SK-N-SH (cell line): ENCODE measurements at regions not wholly inside any gene's neighbourhood (a gene's known extent, or its start where the extent isn't known, plus 50 kb on each side); places are given as distances from the start of the nearest gene placed in this dataset.
"Not testable (repeated sequence)": the region's sequence is repeated elsewhere in the genome, so short reads cannot be mapped to it uniquely, and the experiment has no call there.

Experiments
- CTCF ChIA-PET: fragments of 300-600, 350-600 bp; formaldehyde crosslinking; extraction: SDS; loops from one replicate; lab custom pipeline; 2021; lab: Yijun Ruan, JAX
- POLR2A ChIA-PET: fragments of 350-600 bp; sonication (Branson Sonifier 250); formaldehyde crosslinking; extraction: SDS; loops from one replicate; lab custom pipeline; 2020; ENCODE audit warnings: antibody characterized with exemption, inconsistent platforms; lab: Yijun Ruan, JAX
- DNase-seq: peaks from one replicate; pipeline ENCODE4 v3.0.0; 2012
- H2AFZ ChIP-seq: fragments of 200-600 bp; sonication (generic); 2 replicates; pipeline ENCODE4 v1.8.1; 2016; ENCODE audit warnings: antibody characterized with exemption, mild to moderate bottlenecking, low read depth
- H3F3A ChIP-seq: fragments of 200-600 bp; sonication (generic); replicated peaks from 2 replicates; pipeline ENCODE3; 2016; ENCODE audit warnings: antibody characterized with exemption, mild to moderate bottlenecking; ENCODE audit not compliant: insufficient read depth
- H3K27ac ChIP-seq, 2 experiments: fragments of 200-500 bp in 1 of 2; fragments of 200-600 bp in 1 of 2; sonication (Bioruptor generic) in 1 of 2; sonication (generic), shearing (Covaris generic) in 1 of 2; 2 replicates each; pipeline versions ENCODE4 v1.5.1 to v1.6.1; 2014 to 2016; ENCODE audit warnings: low read depth in 2 of 2, inconsistent platforms in 1 of 2, low read length in 1 of 2, mild to moderate bottlenecking in 1 of 2, mixed read lengths in 1 of 2
- H3K27me3 ChIP-seq: fragments of 200-600 bp; sonication (generic), shearing (Covaris generic); 2 replicates; pipeline ENCODE4 v1.6.1; 2016; ENCODE audit warnings: mixed run types; ENCODE audit not compliant: insufficient read depth
- H3K36me3 ChIP-seq, 2 experiments: fragments of 200-500 bp in 1 of 2; fragments of 200-600 bp in 1 of 2; sonication (Bioruptor generic) in 1 of 2; sonication (generic) in 1 of 2; replicated peaks in 1 of 2; 2 replicates each; pipeline versions ENCODE3 to v1.5.1; 2014 to 2016; ENCODE audit warnings: low read length in 1 of 2, mild to moderate bottlenecking in 1 of 2; ENCODE audit not compliant: insufficient read depth in 2 of 2, control insufficient read depth in 1 of 2
- H3K4me1 ChIP-seq, 2 experiments: fragments of 200-500 bp in 1 of 2; fragments of 200-600 bp in 1 of 2; sonication (Bioruptor generic) in 1 of 2; sonication (generic), shearing (Covaris generic) in 1 of 2; 2 replicates each; pipeline versions ENCODE4 v1.5.1 to v1.6.1; 2014 to 2016; ENCODE audit warnings: low read depth in 1 of 2, low read length in 1 of 2, mixed run types in 1 of 2; ENCODE audit not compliant: insufficient read depth in 2 of 2, control insufficient read depth in 1 of 2
- H3K4me2 ChIP-seq: fragments of 200-600 bp; sonication (generic), shearing (Covaris generic); 2 replicates; pipeline ENCODE4 v1.6.1; 2017; ENCODE audit warnings: mixed run types
- H3K4me3 ChIP-seq, 2 experiments: fragments of 200-500 bp in 1 of 2; fragments of 200-600 bp in 1 of 2; sonication (Bioruptor generic) in 1 of 2; sonication (generic), shearing (Covaris generic) in 1 of 2; 2 replicates each; pipeline versions ENCODE4 v1.5.1 to v1.8.1; 2014 to 2016; ENCODE audit warnings: low read depth in 2 of 2, inconsistent platforms in 1 of 2, low read length in 1 of 2, mild to moderate bottlenecking in 1 of 2, mixed read lengths in 1 of 2, moderate library complexity in 1 of 2
- H3K79me2 ChIP-seq: fragments of 200-600 bp; sonication (generic); 2 replicates; pipeline ENCODE4 v1.8.1; 2017; ENCODE audit warnings: mild to moderate bottlenecking; ENCODE audit not compliant: insufficient read depth
- H3K9ac ChIP-seq: fragments of 200-600 bp; sonication (generic); 2 replicates; pipeline ENCODE4 v1.6.1; 2017; ENCODE audit warnings: mixed run types
- H3K9me2 ChIP-seq: fragments of 200-600 bp; sonication (generic); 2 replicates; pipeline ENCODE4 v1.6.1; 2017; ENCODE audit warnings: mixed run types
- H3K9me3 ChIP-seq: fragments of 200-600 bp; sonication (generic); 2 replicates; pipeline ENCODE4 v1.6.1; 2017; ENCODE audit warnings: mixed run types, mild to moderate bottlenecking, moderate library complexity
- H4K20me1 ChIP-seq: fragments of 200-600 bp; sonication (generic); 2 replicates; pipeline ENCODE4 v1.6.1; 2017; ENCODE audit warnings: mild to moderate bottlenecking, mixed run types; ENCODE audit not compliant: insufficient read depth
- CHD2 ChIP-seq: fragments of 150-350 bp; IDR thresholded peaks from 2 replicates; pipeline ENCODE4 v1.6.1; 2018; ENCODE audit warnings: low read length; ENCODE audit not compliant: partially characterized antibody
- ELF1 ChIP-seq: IDR thresholded peaks from 2 replicates; pipeline ENCODE4 v1.4.0; 2012
- EP300 ChIP-seq, 2 experiments: IDR thresholded peaks; 2 replicates each; pipeline versions ENCODE4 v1.4.0 to v1.6.1; 2012; ENCODE audit warnings: borderline replicate concordance in 1 of 2, low read depth in 1 of 2, low read length in 1 of 2
- FOSL2 ChIP-seq: IDR thresholded peaks from 2 replicates; pipeline ENCODE4 v1.4.0; 2012; ENCODE audit warnings: low read depth, mild to moderate bottlenecking, moderate library complexity, borderline replicate concordance
- FOXJ3 ChIP-seq: sonication (generic); formaldehyde crosslinking; IDR thresholded peaks from 2 replicates; pipeline ENCODE4 v1.5.1; 2020; ENCODE audit warnings: mild to moderate bottlenecking, missing genetic modification reagents
- GABPA ChIP-seq: IDR thresholded peaks from 2 replicates; pipeline ENCODE4 v1.4.0; 2012; ENCODE audit warnings: low read depth, mild to moderate bottlenecking
- GATA2 ChIP-seq: sonication (generic); formaldehyde crosslinking; IDR thresholded peaks from 2 replicates; pipeline ENCODE4 v1.5.0; 2020; ENCODE audit warnings: mild to moderate bottlenecking, missing genetic modification reagents
- JUND ChIP-seq: IDR thresholded peaks from 2 replicates; pipeline ENCODE4 v1.4.0; 2012
- MXI1 ChIP-seq: IDR thresholded peaks from 2 replicates; pipeline ENCODE4 v1.6.1; 2012; ENCODE audit warnings: mild to moderate bottlenecking, low read depth, low read length, improper control_type of control experiment
- NFIC ChIP-seq: IDR thresholded peaks from 2 replicates; pipeline ENCODE4 v1.4.0; 2012; ENCODE audit warnings: borderline replicate concordance
- NRF1 ChIP-seq: IDR thresholded peaks from 2 replicates; pipeline ENCODE4 v1.6.1; 2012; ENCODE audit warnings: low read depth, mild to moderate bottlenecking, low read length
- POLR2AphosphoS5 ChIP-seq: IDR thresholded peaks from 2 replicates; pipeline ENCODE4 v1.6.1; 2012; ENCODE audit warnings: low read depth, low read length
- SIN3A ChIP-seq: IDR thresholded peaks from 2 replicates; pipeline ENCODE4 v1.6.1; 2012; ENCODE audit warnings: low read depth, mild to moderate bottlenecking, low read length, moderate library complexity, borderline replicate concordance
- SMC3 ChIP-seq: IDR thresholded peaks from 2 replicates; pipeline ENCODE4 v1.6.1; 2012; ENCODE audit warnings: low read depth, low read length, improper control_type of control experiment
- WGBS: methylation state at CpG from one replicate; pipeline ENCODE4 v1.1.6; 2017; ENCODE audit warnings: low lambda C conversion rate; 5-methylcytosine and 5-hydroxymethylcytosine counted together
- TF ChIP-seq, protein P1 (sequence below): fragments of 150-350 bp; IDR thresholded peaks from 2 replicates; pipeline ENCODE4 v1.6.1; 2016; ENCODE audit warnings: mild to moderate bottlenecking, low read depth, low read length
- TF ChIP-seq, protein P2 (sequence below): IDR thresholded peaks from 2 replicates; pipeline ENCODE4; 2012
- TF ChIP-seq, protein P3 (sequence below): fragments of 150-350 bp; IDR thresholded peaks from 2 replicates; pipeline ENCODE4 v1.6.1; 2017; ENCODE audit warnings: antibody characterized with exemption, low read length, low read depth, borderline replicate concordance
- TF ChIP-seq, protein P4 (sequence below): IDR thresholded peaks from 2 replicates; pipeline ENCODE4 v1.6.1; 2012; ENCODE audit warnings: mild to moderate bottlenecking, low read depth, low read length, moderate library complexity
- TF ChIP-seq, protein P5 (sequence below): IDR thresholded peaks from 2 replicates; pipeline ENCODE4 v1.4.0; 2012; ENCODE audit warnings: low read depth, borderline replicate concordance

DNA sequence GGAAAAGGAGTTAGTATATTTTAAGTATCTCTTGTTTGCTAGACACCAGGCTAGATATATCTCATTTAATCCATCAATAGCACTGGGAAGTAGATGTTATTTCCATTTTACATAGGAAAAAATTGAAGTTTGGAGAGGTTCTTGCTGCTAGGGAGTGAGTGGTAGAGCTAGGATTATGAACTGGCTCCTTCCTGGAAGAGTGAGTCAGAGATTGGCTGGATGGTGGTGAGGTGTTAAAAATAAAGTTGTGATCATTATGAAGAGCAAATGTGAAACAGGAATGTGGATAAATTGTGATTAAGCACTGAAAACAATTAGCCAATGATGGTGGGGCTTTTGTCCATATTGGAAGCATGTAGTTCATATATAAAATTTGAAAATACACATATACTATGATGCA, 234.2 kb downstream of the WNT5A start:
- no peaks in the 10 kb centered on the region for H3K4me1 ChIP-seq
- no peaks in the 10 kb centered on the region for H3K27me3 ChIP-seq
- TF ChIP-seq MXI1 (no peak), SMC3 (no peak), POLR2AphosphoS5 (no peak), NFIC (no peak), FOSL2 (no peak), GATA2 (CRISPR knock-in tag) (no peak), NRF1 (no peak), SIN3A (no peak), ELF1 (no peak), FOXJ3 (no peak), JUND (no peak), EP300 (IDR thresholded peaks at IDR 0.05; ENCODE audit: borderline replicate concordance in 1 of 2, low read depth in 1 of 2, low read length in 1 of 2) (no peak), CHD2 (no peak), GABPA (no peak)
- TF ChIP-seq, protein P1, sequence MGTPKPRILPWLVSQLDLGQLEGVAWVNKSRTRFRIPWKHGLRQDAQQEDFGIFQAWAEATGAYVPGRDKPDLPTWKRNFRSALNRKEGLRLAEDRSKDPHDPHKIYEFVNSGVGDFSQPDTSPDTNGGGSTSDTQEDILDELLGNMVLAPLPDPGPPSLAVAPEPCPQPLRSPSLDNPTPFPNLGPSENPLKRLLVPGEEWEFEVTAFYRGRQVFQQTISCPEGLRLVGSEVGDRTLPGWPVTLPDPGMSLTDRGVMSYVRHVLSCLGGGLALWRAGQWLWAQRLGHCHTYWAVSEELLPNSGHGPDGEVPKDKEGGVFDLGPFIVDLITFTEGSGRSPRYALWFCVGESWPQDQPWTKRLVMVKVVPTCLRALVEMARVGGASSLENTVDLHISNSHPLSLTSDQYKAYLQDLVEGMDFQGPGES = no peak
- TF ChIP-seq, protein P2, sequence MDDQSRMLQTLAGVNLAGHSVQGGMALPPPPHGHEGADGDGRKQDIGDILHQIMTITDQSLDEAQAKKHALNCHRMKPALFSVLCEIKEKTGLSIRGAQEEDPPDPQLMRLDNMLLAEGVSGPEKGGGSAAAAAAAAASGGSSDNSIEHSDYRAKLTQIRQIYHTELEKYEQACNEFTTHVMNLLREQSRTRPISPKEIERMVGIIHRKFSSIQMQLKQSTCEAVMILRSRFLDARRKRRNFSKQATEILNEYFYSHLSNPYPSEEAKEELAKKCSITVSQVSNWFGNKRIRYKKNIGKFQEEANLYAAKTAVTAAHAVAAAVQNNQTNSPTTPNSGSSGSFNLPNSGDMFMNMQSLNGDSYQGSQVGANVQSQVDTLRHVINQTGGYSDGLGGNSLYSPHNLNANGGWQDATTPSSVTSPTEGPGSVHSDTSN = no peak
- TF ChIP-seq, protein P3, sequence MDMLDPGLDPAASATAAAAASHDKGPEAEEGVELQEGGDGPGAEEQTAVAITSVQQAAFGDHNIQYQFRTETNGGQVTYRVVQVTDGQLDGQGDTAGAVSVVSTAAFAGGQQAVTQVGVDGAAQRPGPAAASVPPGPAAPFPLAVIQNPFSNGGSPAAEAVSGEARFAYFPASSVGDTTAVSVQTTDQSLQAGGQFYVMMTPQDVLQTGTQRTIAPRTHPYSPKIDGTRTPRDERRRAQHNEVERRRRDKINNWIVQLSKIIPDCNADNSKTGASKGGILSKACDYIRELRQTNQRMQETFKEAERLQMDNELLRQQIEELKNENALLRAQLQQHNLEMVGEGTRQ = no peak
- TF ChIP-seq, protein P4, sequence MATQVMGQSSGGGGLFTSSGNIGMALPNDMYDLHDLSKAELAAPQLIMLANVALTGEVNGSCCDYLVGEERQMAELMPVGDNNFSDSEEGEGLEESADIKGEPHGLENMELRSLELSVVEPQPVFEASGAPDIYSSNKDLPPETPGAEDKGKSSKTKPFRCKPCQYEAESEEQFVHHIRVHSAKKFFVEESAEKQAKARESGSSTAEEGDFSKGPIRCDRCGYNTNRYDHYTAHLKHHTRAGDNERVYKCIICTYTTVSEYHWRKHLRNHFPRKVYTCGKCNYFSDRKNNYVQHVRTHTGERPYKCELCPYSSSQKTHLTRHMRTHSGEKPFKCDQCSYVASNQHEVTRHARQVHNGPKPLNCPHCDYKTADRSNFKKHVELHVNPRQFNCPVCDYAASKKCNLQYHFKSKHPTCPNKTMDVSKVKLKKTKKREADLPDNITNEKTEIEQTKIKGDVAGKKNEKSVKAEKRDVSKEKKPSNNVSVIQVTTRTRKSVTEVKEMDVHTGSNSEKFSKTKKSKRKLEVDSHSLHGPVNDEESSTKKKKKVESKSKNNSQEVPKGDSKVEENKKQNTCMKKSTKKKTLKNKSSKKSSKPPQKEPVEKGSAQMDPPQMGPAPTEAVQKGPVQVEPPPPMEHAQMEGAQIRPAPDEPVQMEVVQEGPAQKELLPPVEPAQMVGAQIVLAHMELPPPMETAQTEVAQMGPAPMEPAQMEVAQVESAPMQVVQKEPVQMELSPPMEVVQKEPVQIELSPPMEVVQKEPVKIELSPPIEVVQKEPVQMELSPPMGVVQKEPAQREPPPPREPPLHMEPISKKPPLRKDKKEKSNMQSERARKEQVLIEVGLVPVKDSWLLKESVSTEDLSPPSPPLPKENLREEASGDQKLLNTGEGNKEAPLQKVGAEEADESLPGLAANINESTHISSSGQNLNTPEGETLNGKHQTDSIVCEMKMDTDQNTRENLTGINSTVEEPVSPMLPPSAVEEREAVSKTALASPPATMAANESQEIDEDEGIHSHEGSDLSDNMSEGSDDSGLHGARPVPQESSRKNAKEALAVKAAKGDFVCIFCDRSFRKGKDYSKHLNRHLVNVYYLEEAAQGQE = no peak
- TF ChIP-seq, protein P5, sequence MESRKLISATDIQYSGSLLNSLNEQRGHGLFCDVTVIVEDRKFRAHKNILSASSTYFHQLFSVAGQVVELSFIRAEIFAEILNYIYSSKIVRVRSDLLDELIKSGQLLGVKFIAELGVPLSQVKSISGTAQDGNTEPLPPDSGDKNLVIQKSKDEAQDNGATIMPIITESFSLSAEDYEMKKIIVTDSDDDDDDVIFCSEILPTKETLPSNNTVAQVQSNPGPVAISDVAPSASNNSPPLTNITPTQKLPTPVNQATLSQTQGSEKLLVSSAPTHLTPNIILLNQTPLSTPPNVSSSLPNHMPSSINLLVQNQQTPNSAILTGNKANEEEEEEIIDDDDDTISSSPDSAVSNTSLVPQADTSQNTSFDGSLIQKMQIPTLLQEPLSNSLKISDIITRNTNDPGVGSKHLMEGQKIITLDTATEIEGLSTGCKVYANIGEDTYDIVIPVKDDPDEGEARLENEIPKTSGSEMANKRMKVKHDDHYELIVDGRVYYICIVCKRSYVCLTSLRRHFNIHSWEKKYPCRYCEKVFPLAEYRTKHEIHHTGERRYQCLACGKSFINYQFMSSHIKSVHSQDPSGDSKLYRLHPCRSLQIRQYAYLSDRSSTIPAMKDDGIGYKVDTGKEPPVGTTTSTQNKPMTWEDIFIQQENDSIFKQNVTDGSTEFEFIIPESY = no peak
- TF ChIP-seq, all 33 proteins: peak for 0
- Histone ChIP-seq H3K4me2 (no peak overlapping the region), H3K4me3 (no peak overlapping the region), H3F3A (no peaks in the 10 kb centered on the region), H3K36me3 (no peaks in the 10 kb centered on the region), H3K9me3 (no peaks in the 10 kb centered on the region), H4K20me1 (no peaks in the 10 kb centered on the region), H3K27ac (no peak overlapping the region), H2AFZ (no peak overlapping the region), H3K9me2 (no peaks in the 10 kb centered on the region), H3K79me2 (no peaks in the 10 kb centered on the region), H3K9ac (no peak overlapping the region)
- ChIA-PET POLR2A (no interaction called here), CTCF (no interaction called here)
- no peak for DNase-seq

DNA sequence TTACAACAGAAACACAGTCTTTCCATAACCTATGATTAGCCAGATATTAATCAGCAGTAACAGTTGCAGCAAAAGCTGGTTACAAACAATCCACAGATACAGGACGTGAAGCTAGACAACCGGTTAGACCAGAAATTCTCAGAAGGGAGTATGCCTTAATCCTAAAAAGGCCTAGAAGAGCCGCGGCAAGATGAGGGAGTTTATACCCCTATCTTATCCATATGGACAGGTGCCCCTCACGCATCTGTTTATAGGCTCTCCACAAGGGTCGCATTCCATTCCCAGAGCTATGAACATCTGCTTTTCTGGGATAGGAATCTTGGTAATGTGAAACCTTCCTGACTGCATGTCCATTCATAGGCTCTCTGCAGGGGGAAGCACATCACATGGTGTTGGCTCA, 237.9 kb downstream of the WNT5A start:
- H3K4me3 ChIP-seq, H3K4me1 ChIP-seq, H2AFZ ChIP-seq, H3K27ac ChIP-seq, CTCF ChIA-PET, H3K4me2 ChIP-seq, POLR2A ChIA-PET, H3K27me3 ChIP-seq, H3K9ac ChIP-seq, H3K9me2 ChIP-seq, DNase-seq, H3F3A ChIP-seq, H3K9me3 ChIP-seq, H3K79me2 ChIP-seq, H3K36me3 ChIP-seq, H4K20me1 ChIP-seq: not testable (repeated sequence)
- WGBS = 67% methylated on average over 6 of the region's 6 CpGs
